ENCODE measurements at regions not wholly inside any gene's neighbourhood (a gene's known extent, or its start where the extent isn't known, plus 50 kb on each side); places are given as distances from the start of the nearest gene placed in this dataset.

- Histone ChIP-seq H3K9ac (ENCODE audit: extremely low read depth, insufficient read length, low read length) (no peak overlapping the region), H3K9me3 (ENCODE audit: control insufficient read depth, low read depth, low read length) (no peaks in the 10 kb centered on the region), H4K8ac (replicated peaks; ENCODE audit: insufficient read length, low read depth, low read length) (no peak overlapping the region), H2AK5ac (ENCODE audit: insufficient read length, low read length) (no peak overlapping the region), H4K20me1 (ENCODE audit: control insufficient read depth, insufficient read depth, insufficient read length) (no peaks in the 10 kb centered on the region), H3K56ac (ENCODE audit: insufficient read length, low read depth, low read length) (no peak overlapping the region), H3K14ac (ENCODE audit: insufficient read depth, low read length) (no peak overlapping the region), H2BK12ac (ENCODE audit: insufficient read length, low read depth, low read length) (no peak overlapping the region), H3T11ph (ENCODE audit: low read length) (no peak overlapping the region), H3K27ac (ENCODE audit: insufficient read length, low read depth, low read length) (no peak overlapping the region), H3K4me2 (ENCODE audit: insufficient read depth, insufficient read length, low read length) (no peak overlapping the region), H4K5ac (ENCODE audit: insufficient read length, low read depth, low read length) (no peak overlapping the region), H2BK120ac (ENCODE audit: low read depth, low read length, poor library complexity, severe bottlenecking) (no peak overlapping the region), H2BK15ac (ENCODE audit: low read depth, low read length) (no peak overlapping the region), H3K79me2 (ENCODE audit: insufficient read depth, low read length) (no peaks in the 10 kb centered on the region), H3K27me3 (ENCODE audit: insufficient read depth, low read length) (no peaks in the 10 kb centered on the region), H3K18ac (ENCODE audit: insufficient read length, low read depth, low read length) (no peak overlapping the region), H2AFZ (ENCODE audit: low read length) (no peak overlapping the region), H3K23ac (ENCODE audit: insufficient read length, low read depth, low read length) (no peak overlapping the region), H3K4me1 (ENCODE audit: insufficient read depth, low read length) (no peaks in the 10 kb centered on the region), H3K23me2 (ENCODE audit: insufficient read length, low read depth, low read length, poor library complexity, severe bottlenecking) (no peaks in the 10 kb centered on the region), H4K91ac (ENCODE audit: insufficient read length, low read depth, low read length) (no peak overlapping the region), H3K4ac (ENCODE audit: low read depth, low read length) (no peak overlapping the region), H3K79me1 (ENCODE audit: insufficient read depth, low read depth, low read length, poor library complexity, severe bottlenecking) (no peaks in the 10 kb centered on the region), H2BK5ac (ENCODE audit: insufficient read length, low read length) (no peak overlapping the region), H2BK20ac (ENCODE audit: low read depth, low read length, poor library complexity, severe bottlenecking) (no peak overlapping the region)
- Mint-ChIP-seq H3K27me3 (ENCODE audit: low read depth) (no peaks in the 10 kb centered on the region), H3K27ac (no peak overlapping the region), H3K4me3 (no peak overlapping the region), H3K4me1 (no peaks in the 10 kb centered on the region), H3K9me3 (no peaks in the 10 kb centered on the region), H3K36me3 (ENCODE audit: insufficient read depth in 1 of 3, low read depth in 3 of 3) (no peaks in the 10 kb centered on the region)
- WGBS (ENCODE audit: extremely low coverage, insufficient read length, low lambda C conversion rate): no CpG with 5 or more reads among the region's 1 CpG
- DNase-seq: no peak
- no peak for TF ChIP-seq CTCF (conservative IDR thresholded peaks at IDR 0.05)
Observed at GRCh38 chr4:104169437-104169836, 325.3 kb downstream of the CXXC4 start.

Measured in H9 (cell line).